Large intestine (tissue), 3 donors: ENCODE measurements at regions not wholly inside any gene's neighbourhood (a gene's known extent, or its start where the extent isn't known, plus 50 kb on each side); places are given as distances from the start of the nearest gene placed in this dataset.

Source experiments
- DNase-seq, 2 donors: peaks; one replicate each; pipeline versions ENCODE4 v3.0.0 to v3.0.0-alpha.2; 2013
- H3K27ac ChIP-seq: one replicate; pipeline ENCODE4 v1.5.1; 2013; ENCODE audit warnings: low read length
- H3K27me3 ChIP-seq: 2 replicates; pipeline ENCODE4 v1.6.1; 2013; ENCODE audit warnings: low read length; ENCODE audit not compliant: control insufficient read depth, insufficient read depth
- H3K36me3 ChIP-seq: 2 replicates; pipeline ENCODE4 v1.6.1; 2013; ENCODE audit warnings: low read length; ENCODE audit not compliant: control insufficient read depth, insufficient read depth
- H3K4me1 ChIP-seq: one replicate; pipeline ENCODE4 v1.6.1; 2013; ENCODE audit warnings: low read length; ENCODE audit not compliant: control insufficient read depth, insufficient read depth
- H3K4me3 ChIP-seq: one replicate; pipeline ENCODE4 v1.5.1; 2013; ENCODE audit warnings: low read length
- H3K9me3 ChIP-seq: one replicate; pipeline ENCODE4 v1.6.1; 2013; ENCODE audit warnings: mild to moderate bottlenecking, low read depth, low read length, moderate library complexity; ENCODE audit not compliant: control insufficient read depth
- WGBS: methylation state at CpG from one replicate; pipeline ENCODE4 v1.1.5; 2013; ENCODE audit warnings: low lambda C conversion rate; ENCODE audit not compliant: insufficient coverage; 5-methylcytosine and 5-hydroxymethylcytosine counted together

GRCh38 chr5:143732402-143732801, 79.6 kb upstream of the HMHB1 start:
- no peaks in the 10 kb centered on the region for H3K36me3 ChIP-seq
- H3K9me3 ChIP-seq, result no peaks in the 10 kb centered on the region
- no peak for DNase-seq
- no CpG with 5 or more reads among the region's 1 CpG for WGBS
- H3K27me3 ChIP-seq, result no peaks in the 10 kb centered on the region
- no peak overlapping the region for H3K4me3 ChIP-seq
- no peak overlapping the region for H3K27ac ChIP-seq
- H3K4me1 ChIP-seq, result no peaks in the 10 kb centered on the region

- Histone ChIP-seq H3K4me1 (no peaks in the 10 kb centered on the region), H3K27ac (no peak overlapping the region), H3K4me3 (no peak overlapping the region), H3K36me3 (no peaks in the 10 kb centered on the region), H3K27me3 (no peaks in the 10 kb centered on the region), H3K9me3 (peaks cover 4% of the 10 kb centered on the region)
- DNase-seq, result no peak
- WGBS, result no CpG with 5 or more reads among the region's 3 CpGs
Observed at GRCh38 chr5:143730112-143730801, 81.7 kb upstream of the HMHB1 start.

GRCh38 chr5:143729334-143729946, 82.5 kb upstream of the HMHB1 start:
- Histone ChIP-seq H3K9me3 (peaks cover 10% of the 10 kb centered on the region), H3K4me3 (no peak overlapping the region), H3K27me3 (no peaks in the 10 kb centered on the region), H3K27ac (no peak overlapping the region), H3K4me1 (no peaks in the 10 kb centered on the region), H3K36me3 (no peaks in the 10 kb centered on the region)
- no peak for DNase-seq
- WGBS, result no CpG with 5 or more reads among the region's 1 CpG

GRCh38 chr5:143723159-143723558, 88.8 kb upstream of the HMHB1 start:
- H3K27me3 ChIP-seq, result no peaks in the 10 kb centered on the region
- no peaks in the 10 kb centered on the region for H3K36me3 ChIP-seq
- no peak overlapping the region for H3K27ac ChIP-seq
- no peak overlapping the region for H3K4me3 ChIP-seq
- H3K4me1 ChIP-seq, result no peaks in the 10 kb centered on the region
- peaks cover 10% of the 10 kb centered on the region for H3K9me3 ChIP-seq
- DNase-seq, result no peak

GRCh38 chr5:143721925-143722324, 90.0 kb upstream of the HMHB1 start:
- peaks cover 10% of the 10 kb centered on the region for H3K9me3 ChIP-seq
- H3K27ac ChIP-seq, result no peak overlapping the region
- H3K4me1 ChIP-seq, result no peaks in the 10 kb centered on the region
- H3K27me3 ChIP-seq, result no peaks in the 10 kb centered on the region
- H3K36me3 ChIP-seq, result no peaks in the 10 kb centered on the region
- H3K4me3 ChIP-seq, result no peak overlapping the region
- DNase-seq, result no peak

- Histone ChIP-seq H3K4me3 (no peak overlapping the region), H3K9me3 (peaks cover 10% of the 10 kb centered on the region), H3K27me3 (no peaks in the 10 kb centered on the region), H3K27ac (no peak overlapping the region), H3K36me3 (no peaks in the 10 kb centered on the region), H3K4me1 (no peaks in the 10 kb centered on the region)
- no CpG with 5 or more reads among the region's 5 CpGs for WGBS
- no peak for DNase-seq
Observed at GRCh38 chr5:143720689-143721088, 91.3 kb upstream of the HMHB1 start.

- no CpG with 5 or more reads among the region's 2 CpGs for WGBS
- Histone ChIP-seq H3K4me1 (no peaks in the 10 kb centered on the region), H3K27me3 (no peaks in the 10 kb centered on the region), H3K9me3 (no peaks in the 10 kb centered on the region), H3K36me3 (no peaks in the 10 kb centered on the region), H3K27ac (no peak overlapping the region), H3K4me3 (no peak overlapping the region)
- DNase-seq, result no peak
Observed at GRCh38 chr5:143717400-143717799, 94.6 kb upstream of the HMHB1 start.

GRCh38 chr5:143716881-143717280, 95.1 kb upstream of the HMHB1 start:
- H3K4me1 ChIP-seq, result no peaks in the 10 kb centered on the region
- H3K4me3 ChIP-seq, result no peak overlapping the region
- H3K36me3 ChIP-seq, result no peaks in the 10 kb centered on the region
- H3K27ac ChIP-seq, result no peak overlapping the region
- H3K27me3 ChIP-seq, result no peaks in the 10 kb centered on the region
- no peaks in the 10 kb centered on the region for H3K9me3 ChIP-seq
- 60% methylated on average over 2 of the region's 4 CpGs for WGBS
- no peak for DNase-seq

- WGBS, result no CpG with 5 or more reads among the region's 3 CpGs
- Histone ChIP-seq H3K4me1 (no peaks in the 10 kb centered on the region), H3K27me3 (no peaks in the 10 kb centered on the region), H3K4me3 (no peak overlapping the region), H3K36me3 (no peaks in the 10 kb centered on the region), H3K27ac (no peak overlapping the region), H3K9me3 (no peaks in the 10 kb centered on the region)
- no peak for DNase-seq
Observed at GRCh38 chr5:143715616-143716015, 96.3 kb upstream of the HMHB1 start.

- no peak for DNase-seq
- H3K36me3 ChIP-seq, result no peaks in the 10 kb centered on the region
- H3K4me1 ChIP-seq, result no peaks in the 10 kb centered on the region
- no peak overlapping the region for H3K27ac ChIP-seq
- H3K27me3 ChIP-seq, result no peaks in the 10 kb centered on the region
- no peak overlapping the region for H3K4me3 ChIP-seq
- 71% methylated on average over 1 of the region's 4 CpGs for WGBS
- H3K9me3 ChIP-seq, result no peaks in the 10 kb centered on the region
Observed at GRCh38 chr5:143714629-143715028, 97.3 kb upstream of the HMHB1 start.
